ENCODE measurements at regions not wholly inside any gene's neighbourhood (a gene's known extent, or its start where the extent isn't known, plus 50 kb on each side); places are given as distances from the start of the nearest gene placed in this dataset.
"Not testable (repeated sequence)": the region's sequence is repeated elsewhere in the genome, so short reads cannot be mapped to it uniquely, and the experiment has no call there.

DNA sequence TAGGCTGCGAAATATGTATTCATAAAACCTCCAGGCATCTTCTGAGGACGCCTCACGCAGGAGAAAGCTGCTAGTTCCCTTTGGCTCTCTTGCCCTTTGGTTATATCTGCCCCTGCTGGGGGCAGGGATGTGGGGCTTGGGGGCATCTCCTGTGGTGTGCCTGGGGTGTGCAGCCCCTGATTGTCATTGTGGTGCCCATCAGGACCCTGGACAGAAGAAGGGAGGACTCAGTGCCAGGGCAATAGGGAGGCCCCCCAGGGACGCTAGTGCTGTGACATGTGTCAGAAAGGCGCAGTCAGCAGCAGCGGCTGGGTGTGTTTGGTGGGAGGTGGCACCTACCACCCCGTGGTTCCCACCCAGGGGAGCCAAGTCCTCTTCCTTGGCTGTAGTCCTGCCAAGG is 102.5 kb upstream of the PZP start:
- H3K4me1 Mint-ChIP-seq; H3K27ac Mint-ChIP-seq (ENCODE audit: unreplicated experiment); H3K4me3 Mint-ChIP-seq; H3K9me3 Mint-ChIP-seq; DNase-seq (ENCODE audit: low read depth, low spot score); H3K36me3 Mint-ChIP-seq (ENCODE audit: low read depth); H3K27me3 Mint-ChIP-seq (ENCODE audit: low read depth): not testable (repeated sequence)

DNA sequence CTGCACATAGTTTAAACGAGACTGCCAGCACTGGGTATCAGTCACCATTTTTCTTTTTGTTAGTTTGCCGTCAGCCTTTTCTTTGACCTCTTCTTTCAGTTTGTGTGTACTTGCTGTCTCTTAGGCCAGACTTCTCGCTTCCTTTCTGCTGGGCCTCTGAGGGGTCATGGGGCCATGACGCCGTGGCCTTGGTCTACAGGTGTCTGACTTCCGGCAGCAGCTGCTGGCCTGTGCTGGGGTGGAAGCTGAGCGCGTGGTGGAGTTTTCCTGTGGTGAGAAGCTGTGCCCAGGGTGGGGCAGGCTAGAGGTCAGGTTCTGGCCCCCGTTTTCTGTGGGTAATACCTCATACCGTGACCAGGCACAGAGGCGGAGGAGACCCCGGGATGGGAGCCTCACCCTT is 101.6 kb upstream of the PZP start:
- not testable (repeated sequence) for H3K27ac Mint-ChIP-seq (ENCODE audit: unreplicated experiment); H3K4me3 Mint-ChIP-seq; H3K9me3 Mint-ChIP-seq; DNase-seq (ENCODE audit: low read depth, low spot score); H3K36me3 Mint-ChIP-seq (ENCODE audit: low read depth); H3K4me1 Mint-ChIP-seq; H3K27me3 Mint-ChIP-seq (ENCODE audit: low read depth)

DNA sequence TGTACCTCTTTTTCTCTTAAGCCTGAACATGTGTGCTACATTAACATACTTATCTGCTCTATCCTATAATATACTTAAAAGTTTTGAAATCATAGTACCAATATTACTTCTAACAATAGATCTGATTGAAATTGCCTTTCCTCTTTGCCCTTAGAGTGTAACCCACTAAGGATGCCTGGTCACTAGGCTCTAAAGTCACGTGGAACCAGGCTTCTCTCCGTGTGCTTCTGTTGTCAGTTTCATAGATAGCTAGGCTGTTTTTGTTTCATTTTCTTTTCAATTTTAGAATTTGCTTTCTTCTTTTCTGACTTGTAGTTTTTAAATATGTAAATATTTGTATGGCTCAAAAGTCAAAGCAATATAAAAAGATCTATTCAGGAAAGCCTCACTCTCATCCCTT is 100.5 kb upstream of the PZP start:
- not testable (repeated sequence) for H3K27ac Mint-ChIP-seq (ENCODE audit: unreplicated experiment); H3K4me3 Mint-ChIP-seq

DNA sequence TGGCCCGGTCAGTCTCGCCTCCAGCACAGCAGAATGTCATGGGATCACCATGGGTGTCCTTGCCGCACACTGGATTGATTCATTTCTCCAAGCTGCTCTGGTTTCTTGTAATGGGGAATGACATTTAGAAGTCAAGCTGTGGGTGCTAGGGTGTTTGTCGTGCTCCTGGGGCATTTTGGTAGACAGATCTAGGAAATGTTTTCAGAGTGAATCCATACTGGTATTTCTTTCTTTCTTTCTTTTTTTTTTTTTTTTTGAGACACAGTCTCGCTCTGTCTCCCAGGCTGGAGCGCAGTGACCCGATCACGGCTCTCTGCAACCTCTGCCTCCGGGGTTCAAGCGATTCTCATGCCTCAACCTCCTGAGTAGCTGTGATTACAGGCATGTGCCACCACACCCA is 100.0 kb upstream of the PZP start:
- H3K27me3 Mint-ChIP-seq (ENCODE audit: low read depth); H3K36me3 Mint-ChIP-seq (ENCODE audit: low read depth); H3K9me3 Mint-ChIP-seq; DNase-seq (ENCODE audit: low read depth, low spot score); H3K4me3 Mint-ChIP-seq; H3K4me1 Mint-ChIP-seq; H3K27ac Mint-ChIP-seq (ENCODE audit: unreplicated experiment): not testable (repeated sequence)

More for the DNA sequence above, 100.5 kb upstream of the PZP start:
- not testable (repeated sequence) for H3K4me1 Mint-ChIP-seq; H3K27me3 Mint-ChIP-seq (ENCODE audit: low read depth); H3K36me3 Mint-ChIP-seq (ENCODE audit: low read depth); H3K9me3 Mint-ChIP-seq; DNase-seq (ENCODE audit: low read depth, low spot score)

DNA sequence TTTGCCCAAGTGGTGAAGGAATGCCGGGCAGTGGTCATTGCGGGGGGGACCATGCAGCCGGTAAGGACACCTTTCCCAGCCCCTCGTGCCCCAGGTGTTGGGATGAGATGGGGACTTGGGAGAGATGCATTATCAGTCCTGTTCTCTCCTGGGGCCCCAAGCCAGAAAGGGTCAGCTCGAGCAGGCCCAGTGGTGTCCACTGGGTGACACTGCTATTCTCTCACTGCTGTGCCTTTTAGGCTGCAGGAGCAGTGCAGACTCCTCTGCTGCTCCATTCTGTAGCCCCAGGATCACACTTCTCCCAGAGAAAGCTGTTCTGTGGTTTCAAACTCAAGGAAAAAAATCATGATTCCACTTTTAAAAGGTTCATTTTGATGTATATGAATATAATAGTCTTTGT is 99.1 kb upstream of the PZP start:
- not testable (repeated sequence) for H3K9me3 Mint-ChIP-seq; H3K27ac Mint-ChIP-seq (ENCODE audit: unreplicated experiment); H3K27me3 Mint-ChIP-seq (ENCODE audit: low read depth); H3K4me1 Mint-ChIP-seq; H3K36me3 Mint-ChIP-seq (ENCODE audit: low read depth); DNase-seq (ENCODE audit: low read depth, low spot score); H3K4me3 Mint-ChIP-seq

DNA sequence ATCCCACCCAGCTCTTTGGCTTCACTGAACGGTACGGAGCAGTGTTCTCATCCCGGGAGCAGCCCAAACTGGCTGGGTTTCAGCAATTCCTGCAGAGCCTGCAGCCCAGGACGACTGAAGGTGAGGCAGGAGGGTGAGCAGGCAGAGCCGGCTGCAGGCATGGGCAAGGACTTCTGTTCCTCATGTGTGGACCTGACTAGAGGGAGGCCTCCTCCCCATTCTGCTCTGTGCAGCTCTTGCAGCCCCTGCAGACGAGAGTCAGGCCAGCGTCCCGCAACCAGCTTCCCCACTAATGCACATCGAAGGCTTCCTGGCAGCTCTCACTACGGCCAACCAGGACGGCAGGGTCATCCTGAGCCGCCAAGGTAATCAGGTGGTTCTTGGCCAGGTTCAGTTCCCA is 97.8 kb upstream of the PZP start:
- H3K4me3 Mint-ChIP-seq; H3K27ac Mint-ChIP-seq (ENCODE audit: unreplicated experiment); DNase-seq (ENCODE audit: low read depth, low spot score); H3K27me3 Mint-ChIP-seq (ENCODE audit: low read depth); H3K36me3 Mint-ChIP-seq (ENCODE audit: low read depth); H3K9me3 Mint-ChIP-seq; H3K4me1 Mint-ChIP-seq: not testable (repeated sequence)

DNA sequence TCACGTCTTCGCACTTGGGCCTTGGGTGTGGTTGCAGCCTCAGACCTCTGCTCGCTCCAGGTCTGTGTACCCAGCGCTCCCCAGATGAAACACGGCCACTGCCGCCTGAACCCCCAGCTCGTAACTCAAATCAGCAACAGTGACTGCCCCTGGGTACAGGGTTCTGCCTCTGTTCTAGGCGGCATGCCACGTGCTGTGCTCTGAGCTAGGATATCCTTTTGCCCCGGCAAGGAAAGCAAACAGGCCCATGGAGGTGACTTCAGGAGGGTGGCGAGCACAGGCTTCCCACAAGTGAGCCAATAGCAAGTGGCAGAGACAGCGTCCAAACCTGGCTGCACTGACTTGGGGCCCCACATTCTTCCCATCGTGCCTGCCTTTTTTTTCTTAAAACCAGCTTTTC is 96.3 kb upstream of the PZP start:
- not testable (repeated sequence) for H3K9me3 Mint-ChIP-seq; H3K4me1 Mint-ChIP-seq; H3K27ac Mint-ChIP-seq (ENCODE audit: unreplicated experiment); H3K36me3 Mint-ChIP-seq (ENCODE audit: low read depth); DNase-seq (ENCODE audit: low read depth, low spot score); H3K27me3 Mint-ChIP-seq (ENCODE audit: low read depth); H3K4me3 Mint-ChIP-seq

DNA sequence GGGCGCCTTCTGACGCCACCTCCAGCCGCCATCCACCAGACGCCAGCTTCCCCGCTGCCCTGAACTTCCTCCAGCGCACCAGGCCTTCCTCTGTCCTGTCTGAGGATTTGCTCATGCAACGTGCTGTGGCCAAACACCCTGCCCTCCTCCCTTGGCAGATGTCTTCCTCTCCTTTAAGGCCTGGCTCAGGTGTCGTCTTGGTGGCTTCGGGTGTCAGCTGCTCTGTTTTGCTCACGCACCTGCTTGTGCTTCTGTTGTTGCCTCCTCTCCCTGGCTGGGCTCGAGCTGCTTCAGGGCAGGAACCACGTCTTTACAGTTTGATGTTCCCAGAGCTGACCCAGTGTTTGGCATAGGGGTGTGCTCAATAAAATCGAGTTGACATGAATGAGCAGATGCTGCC is 87.7 kb upstream of the PZP start:
- H3K27ac Mint-ChIP-seq (ENCODE audit: unreplicated experiment); H3K27me3 Mint-ChIP-seq (ENCODE audit: low read depth); H3K9me3 Mint-ChIP-seq; H3K4me1 Mint-ChIP-seq; DNase-seq (ENCODE audit: low read depth, low spot score); H3K4me3 Mint-ChIP-seq; H3K36me3 Mint-ChIP-seq (ENCODE audit: low read depth): not testable (repeated sequence)

DNA sequence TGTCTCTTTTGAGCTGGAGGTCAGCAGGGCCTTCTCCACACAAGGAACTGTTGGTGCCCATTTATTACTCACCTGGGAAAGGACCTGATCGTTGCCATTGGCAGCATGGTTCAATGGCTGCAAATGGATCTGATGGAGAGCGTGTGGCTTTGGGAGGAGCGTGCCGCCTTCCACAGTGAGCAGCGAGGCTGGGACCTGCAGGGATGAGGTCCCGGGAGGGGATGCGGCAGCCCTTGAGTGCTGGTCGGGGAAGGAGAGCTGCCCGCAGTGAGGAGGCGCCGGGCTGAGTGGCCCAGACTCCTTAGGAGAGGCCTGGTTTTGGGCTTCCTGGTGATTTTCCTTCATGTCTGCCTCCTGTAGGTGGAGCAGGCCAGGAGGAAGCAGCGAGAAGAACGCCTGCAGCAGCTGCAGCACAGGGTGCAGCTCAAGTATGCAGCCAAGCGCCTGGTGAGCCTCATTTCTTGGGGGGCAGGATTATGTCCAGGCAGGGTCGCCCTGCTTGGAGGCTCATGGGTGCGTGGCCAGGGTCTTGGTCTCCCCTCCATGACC is 86.0 kb upstream of the PZP start:
- not testable (repeated sequence) for H3K4me3 Mint-ChIP-seq; H3K9me3 Mint-ChIP-seq; H3K36me3 Mint-ChIP-seq (ENCODE audit: low read depth); H3K27me3 Mint-ChIP-seq (ENCODE audit: low read depth); H3K27ac Mint-ChIP-seq (ENCODE audit: unreplicated experiment); H3K4me1 Mint-ChIP-seq; DNase-seq (ENCODE audit: low read depth, low spot score)

DNA sequence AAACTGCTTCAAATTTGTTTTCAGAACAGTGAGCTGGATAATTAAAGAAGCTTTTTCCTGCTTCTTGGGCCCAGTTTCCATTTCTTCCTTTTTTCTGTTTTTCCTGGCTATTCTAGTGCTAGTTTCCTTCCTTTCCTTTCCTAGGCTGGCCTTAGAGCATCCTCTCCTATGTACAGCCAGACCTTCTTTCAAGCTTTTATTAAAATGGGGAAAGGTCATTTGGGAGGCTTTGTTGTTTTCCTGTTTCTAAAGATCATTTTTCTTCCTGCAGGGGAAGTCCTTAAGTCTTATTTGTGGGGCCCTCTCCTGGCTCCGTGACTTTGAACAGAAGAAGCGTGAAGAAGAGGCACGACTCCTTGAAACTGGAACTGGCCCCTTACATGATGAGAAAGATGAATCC is 85.2 kb upstream of the PZP start:
- not testable (repeated sequence) for H3K4me1 Mint-ChIP-seq; H3K4me3 Mint-ChIP-seq; DNase-seq (ENCODE audit: low read depth, low spot score); H3K27me3 Mint-ChIP-seq (ENCODE audit: low read depth); H3K27ac Mint-ChIP-seq (ENCODE audit: unreplicated experiment); H3K36me3 Mint-ChIP-seq (ENCODE audit: low read depth); H3K9me3 Mint-ChIP-seq

DNA sequence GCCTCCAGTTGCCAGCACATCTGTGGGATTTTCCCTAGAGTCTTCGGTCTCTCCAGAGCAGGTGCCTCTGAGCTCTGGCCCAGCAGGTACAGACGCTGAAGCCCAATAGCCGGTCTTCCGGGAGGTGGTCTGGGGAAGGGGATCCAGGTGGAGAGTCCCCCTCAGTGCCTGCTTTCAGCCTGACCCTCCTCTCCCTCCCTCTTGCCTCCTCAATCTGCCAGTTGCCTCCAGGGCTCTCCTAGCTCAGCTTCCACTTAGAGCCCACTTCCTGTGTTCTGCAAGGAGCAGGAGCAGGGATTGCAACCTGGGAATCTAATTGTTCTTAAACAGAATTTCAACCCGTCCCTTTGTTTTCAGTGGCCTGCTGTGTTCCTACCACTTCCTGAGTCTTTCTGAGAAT is 81.8 kb upstream of the PZP start:
- H3K27ac Mint-ChIP-seq (ENCODE audit: unreplicated experiment); H3K36me3 Mint-ChIP-seq (ENCODE audit: low read depth); DNase-seq (ENCODE audit: low read depth, low spot score); H3K4me1 Mint-ChIP-seq; H3K4me3 Mint-ChIP-seq; H3K9me3 Mint-ChIP-seq; H3K27me3 Mint-ChIP-seq (ENCODE audit: low read depth): not testable (repeated sequence)

DNA sequence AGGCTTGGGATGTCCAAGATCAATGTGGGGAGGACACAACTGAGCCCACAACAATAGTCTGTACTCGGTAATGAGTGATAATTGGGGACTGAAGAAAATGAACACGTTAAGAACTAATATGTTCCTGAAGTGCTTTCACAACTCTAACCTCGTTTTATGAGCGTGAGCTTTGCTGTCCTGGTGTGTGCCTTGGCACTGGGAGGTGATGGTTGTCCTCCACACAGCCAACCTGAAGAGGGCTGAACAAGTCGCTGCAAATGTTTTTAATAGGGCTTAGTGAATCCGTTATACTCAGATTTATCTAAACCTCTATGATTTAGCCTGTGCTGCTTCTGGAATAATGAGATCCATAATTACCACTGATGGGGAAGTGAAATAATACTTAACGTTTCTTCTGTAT is 76.5 kb upstream of the PZP start:
- peak overlapping the region; percentile 57 for H3K27ac Mint-ChIP-seq (ENCODE audit: unreplicated experiment)
- DNase-seq (ENCODE audit: low read depth, low spot score), result not testable (repeated sequence)

More for the DNA sequence above, 76.5 kb upstream of the PZP start:
- peak overlapping the region; percentile 98 for H3K4me3 Mint-ChIP-seq
- H3K27me3 Mint-ChIP-seq (ENCODE audit: low read depth); H3K4me1 Mint-ChIP-seq; H3K9me3 Mint-ChIP-seq; H3K36me3 Mint-ChIP-seq (ENCODE audit: low read depth): not testable (repeated sequence)

Data from neural crest cell (in vitro differentiated cells).